NCI-H1417 (cell line): ENCODE measurements at regions not wholly inside any gene's neighbourhood (a gene's known extent, or its start where the extent isn't known, plus 50 kb on each side); places are given as distances from the start of the nearest gene placed in this dataset.

ENCODE experiments used
- DNase-seq, 3 experiments: peaks; one replicate each; lab custom pipeline; 2025; lab: John Stamatoyannopoulos, UW

DNA sequence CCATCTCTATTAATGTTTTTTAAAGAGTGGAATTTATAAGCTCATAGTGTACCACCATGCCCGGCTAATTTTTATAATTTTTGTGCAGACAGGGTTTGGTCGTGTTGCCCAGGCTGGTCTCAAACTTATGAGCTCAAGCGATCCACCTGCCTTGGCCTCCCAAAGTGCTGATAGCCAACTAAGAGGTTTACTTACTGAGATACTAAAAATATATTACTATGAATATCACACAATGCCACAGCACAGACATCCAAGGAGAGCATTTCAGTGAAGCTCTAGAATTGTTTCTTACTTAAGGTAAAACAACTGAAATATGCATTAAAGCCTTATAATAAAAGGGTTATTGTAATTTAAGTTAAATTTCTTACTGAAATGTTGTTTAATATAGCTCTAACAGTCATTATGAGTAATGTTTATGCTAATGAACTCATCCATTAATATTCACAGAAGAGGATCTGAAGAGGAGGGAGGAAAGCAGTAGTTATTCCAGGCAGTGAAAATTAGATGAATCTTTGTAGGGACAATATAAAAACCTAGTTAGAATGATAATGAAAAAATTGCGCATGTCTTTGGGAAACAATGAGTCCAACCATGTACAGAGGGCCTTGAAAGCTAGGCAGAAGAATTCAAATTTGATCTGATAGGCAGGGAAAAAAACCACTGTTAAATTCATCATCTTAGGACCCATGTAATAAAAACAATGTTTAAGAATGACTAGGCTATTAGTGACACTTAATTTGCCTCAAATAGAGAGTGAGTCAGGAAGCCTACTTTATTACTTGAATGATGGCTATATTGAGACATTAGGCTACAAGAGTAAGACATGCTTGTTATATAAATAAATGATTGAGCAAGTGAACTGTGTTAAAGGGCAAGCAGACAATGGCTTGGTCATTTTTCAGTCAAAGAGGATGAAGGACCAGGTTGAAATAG is 99.2 kb downstream of the SLC41A2 start:
- peak in 1 of 3 experiments; percentile 11 for DNase-seq

DNA sequence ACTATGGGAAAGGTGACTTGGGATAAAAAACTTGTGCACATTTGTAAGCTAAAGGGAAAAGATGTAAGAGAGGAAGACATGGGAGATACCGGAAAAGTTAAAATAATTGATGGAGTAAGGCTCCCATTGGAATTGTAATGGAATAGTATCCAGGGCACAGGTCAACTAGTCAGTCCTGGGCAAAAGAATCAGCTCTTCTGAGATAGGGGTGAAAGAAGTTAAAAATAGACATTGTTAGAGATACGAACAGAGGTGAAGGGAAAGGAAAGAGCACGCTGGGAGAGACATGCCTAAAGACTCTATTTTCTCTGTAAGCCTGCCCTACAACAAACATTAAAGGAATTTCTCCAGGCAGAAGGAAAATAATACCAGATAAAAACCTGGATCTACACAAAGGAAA is 101.6 kb downstream of the SLC41A2 start:
- no peak for DNase-seq

- no peak for DNase-seq
These were observed 102.5 kb downstream of the SLC41A2 start for GRCh38 chr12:104855599-104855998.

- no peak for DNase-seq
These were observed 105.2 kb downstream of the SLC41A2 start for GRCh38 chr12:104852896-104853295.

DNA sequence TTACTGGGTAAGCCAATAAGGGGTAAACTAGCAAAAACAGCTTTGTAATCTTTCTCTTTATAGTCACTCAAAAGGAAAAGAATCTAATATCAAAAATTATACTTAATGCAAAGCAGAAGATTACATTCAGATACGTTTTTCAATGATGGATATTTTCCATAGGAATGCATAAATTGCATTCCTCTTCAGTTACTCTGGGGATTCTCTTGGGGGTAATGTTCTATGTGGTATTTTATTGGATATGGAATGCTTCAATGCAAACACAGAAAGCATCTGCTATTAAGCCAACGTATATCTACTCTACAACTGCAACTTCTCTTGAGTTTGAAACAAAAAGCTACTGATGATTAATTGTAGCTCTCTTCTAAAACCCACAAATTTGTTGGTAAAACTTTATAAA is 106.0 kb downstream of the SLC41A2 start:
- DNase-seq, result no peak

DNA sequence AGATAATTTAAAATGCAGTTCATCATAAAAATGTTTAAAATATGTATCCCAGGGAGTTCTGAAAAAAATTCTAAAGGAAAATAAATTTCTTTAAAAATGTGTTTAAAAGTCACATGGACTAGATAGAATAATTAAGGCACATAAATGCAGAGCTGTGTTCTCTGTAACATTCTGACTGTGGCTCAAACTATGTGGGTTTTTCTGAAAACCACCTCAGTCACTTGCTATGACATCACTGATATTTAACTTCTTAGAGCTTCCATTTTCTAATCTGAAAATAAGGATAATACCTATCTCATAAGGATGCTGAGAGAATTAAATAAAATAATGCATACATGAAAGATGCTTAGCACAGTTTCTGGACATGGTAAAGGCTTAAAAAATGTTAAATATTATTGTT is 107.3 kb downstream of the SLC41A2 start:
- no peak for DNase-seq

GRCh38 chr12:104846056-104846767 is 111.9 kb downstream of the SLC41A2 start:
- DNase-seq, result no peak

DNA sequence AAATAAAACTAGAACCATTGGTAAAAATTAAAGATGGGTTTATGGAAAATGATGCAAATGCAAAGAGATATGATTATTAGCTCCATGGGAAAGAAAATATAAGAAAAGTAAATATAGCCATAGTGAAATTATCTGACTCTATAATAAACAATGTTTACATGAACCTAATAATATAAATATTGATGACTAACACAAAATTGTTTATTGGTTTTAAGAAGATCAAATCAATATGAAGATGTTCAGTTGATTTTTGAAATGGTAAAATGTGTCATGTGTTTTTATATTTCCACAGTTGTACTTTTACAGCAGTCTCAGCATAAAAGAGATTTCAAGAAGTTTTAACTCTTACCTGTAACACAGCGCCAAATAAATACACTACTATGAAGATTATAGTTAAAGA is 114.0 kb downstream of the SLC41A2 start:
- DNase-seq, result no peak

DNA sequence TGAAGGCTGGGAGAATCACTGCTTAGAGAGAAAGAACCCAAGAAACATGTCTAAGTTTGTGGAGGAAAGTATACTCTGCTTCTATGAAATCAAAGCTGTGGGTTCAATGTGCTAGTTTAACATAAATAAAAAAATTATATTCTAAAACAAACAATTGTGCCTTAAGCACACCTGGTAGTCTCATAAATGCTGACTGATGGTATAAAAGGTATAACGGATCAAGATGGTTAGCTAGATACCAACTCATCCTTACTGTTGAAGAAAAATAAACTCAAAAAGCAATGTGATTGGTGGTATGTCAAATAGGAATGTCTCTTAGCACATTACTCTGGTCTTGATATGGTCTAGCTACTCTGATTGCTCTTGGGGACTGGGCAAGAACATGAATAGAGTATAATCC is 117.8 kb downstream of the SLC41A2 start:
- DNase-seq, result no peak

DNA sequence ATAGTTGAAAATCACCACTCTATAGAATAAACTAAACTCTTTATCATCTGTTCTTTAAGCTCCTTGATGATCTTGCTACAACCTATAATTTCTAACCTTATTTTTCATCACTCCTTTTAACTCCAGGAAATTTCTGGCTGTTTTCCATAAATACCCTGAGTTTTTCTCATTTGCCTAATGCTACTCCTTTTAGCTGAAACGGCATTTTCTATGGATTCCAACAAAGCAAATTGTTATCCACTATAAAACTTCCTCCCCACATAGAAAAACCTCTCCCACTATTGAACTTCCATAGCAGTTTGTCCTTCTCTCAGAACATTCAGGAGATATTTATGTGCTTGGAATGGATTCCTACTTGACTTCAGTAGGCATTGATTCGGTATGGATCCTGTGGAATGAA is 122.8 kb downstream of the SLC41A2 start:
- no peak for DNase-seq

- no peak for DNase-seq
These were observed 123.5 kb downstream of the SLC41A2 start for GRCh38 chr12:104834607-104835006.

DNA sequence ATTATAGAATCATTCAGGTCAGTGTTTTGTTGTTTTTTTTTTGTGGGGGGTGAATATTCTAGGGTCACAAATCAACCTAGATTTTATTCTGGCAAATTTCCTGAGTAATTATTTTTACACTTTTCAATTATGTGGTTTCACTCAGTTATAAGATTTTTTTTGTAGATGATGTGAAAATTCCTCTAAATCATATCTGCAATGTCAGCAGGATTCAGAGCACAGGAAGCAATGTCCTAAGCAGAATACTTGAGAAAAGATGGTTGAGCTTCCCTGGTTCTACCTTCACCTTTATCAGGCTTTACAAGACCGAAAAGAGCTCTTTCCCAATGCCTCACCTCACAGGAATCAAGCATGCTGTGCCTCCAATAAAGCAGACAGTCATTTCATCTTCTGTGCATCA is 124.3 kb downstream of the SLC41A2 start:
- DNase-seq, result no peak

GRCh38 chr12:104828015-104828414 is 130.1 kb downstream of the SLC41A2 start:
- no peak for DNase-seq

GRCh38 chr12:104827587-104827986 is 130.5 kb downstream of the SLC41A2 start:
- DNase-seq, result no peak

DNA sequence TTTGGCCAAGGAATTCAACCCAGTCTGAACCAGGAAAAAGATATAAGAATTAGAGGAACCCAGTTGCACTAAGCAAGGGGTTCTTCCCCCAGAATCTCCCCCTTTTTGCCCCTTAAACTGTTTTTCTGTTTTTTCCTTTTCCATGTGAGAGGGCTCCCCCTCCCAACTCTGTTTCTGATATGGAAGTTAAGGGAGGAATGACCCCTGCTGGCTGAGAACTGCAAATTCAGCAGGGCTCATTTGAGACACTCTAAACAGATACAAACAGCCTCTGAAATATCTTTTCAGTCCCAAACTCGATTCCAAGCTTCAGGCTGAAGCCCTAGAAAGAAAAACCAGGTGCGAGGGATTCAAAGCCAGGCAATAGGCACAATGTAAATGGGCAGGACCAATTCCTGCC is 132.7 kb downstream of the SLC41A2 start:
- DNase-seq, result peak in 1 of 3 experiments; percentile 4

GRCh38 chr12:104823985-104824461 is 134.1 kb downstream of the SLC41A2 start:
- no peak for DNase-seq

- no peak for DNase-seq
These were observed 135.1 kb downstream of the SLC41A2 start for GRCh38 chr12:104822941-104823340.

DNA sequence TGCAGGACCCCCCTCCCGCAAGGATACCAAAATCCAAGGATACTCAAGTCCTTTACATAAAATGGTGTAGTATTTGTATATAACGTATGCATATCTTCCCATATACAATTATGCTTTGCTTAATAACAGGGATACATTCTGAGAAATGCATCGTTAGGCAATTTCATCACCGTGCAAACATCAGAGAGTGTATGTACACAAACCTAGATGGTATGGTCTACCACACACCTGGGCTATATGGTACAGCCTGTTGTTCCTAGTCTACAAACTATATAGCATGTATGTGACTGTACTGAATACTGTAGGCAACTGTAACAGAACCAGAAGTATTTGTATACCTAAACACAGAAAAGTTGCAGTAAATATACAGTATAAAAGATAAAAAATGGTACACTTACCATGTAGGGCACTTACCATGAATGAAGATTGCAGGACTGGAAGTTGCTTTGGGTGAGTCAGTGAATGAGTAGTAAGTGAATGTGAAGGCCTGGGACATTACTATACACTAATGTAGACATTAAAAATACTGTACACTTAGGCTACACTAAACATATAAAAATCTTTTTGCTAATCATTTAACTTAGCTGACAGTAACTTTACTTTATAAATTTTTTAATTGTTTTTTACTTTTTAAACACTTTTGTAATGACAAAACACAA is 141.1 kb downstream of the SLC41A2 start:
- DNase-seq, result peak in 2 of 3 experiments; percentile 27 to 69

- DNase-seq, result no peak
These were observed 142.2 kb downstream of the SLC41A2 start for GRCh38 chr12:104815935-104816334.

DNA sequence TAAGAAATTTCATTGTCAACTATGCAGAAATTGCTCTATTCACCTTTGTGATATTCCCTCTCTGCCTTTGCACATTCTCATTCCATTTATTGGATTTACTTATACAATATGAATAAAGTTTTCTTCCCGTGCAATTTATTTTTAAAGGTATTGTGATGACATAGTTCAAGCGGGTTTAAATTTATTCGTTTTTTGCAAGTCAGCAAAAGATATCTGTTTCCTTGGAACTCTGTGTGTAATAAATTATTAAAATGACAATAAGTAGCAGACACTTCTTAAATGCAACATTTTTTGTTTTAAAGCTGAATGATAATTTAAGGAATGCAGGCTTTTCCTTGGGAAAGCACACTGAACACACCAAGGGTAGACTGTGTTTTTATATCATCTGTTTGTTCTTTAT is 143.1 kb downstream of the SLC41A2 start:
- DNase-seq, result no peak
